ENCODE measurements at regions not wholly inside any gene's neighbourhood (a gene's known extent, or its start where the extent isn't known, plus 50 kb on each side); places are given as distances from the start of the nearest gene placed in this dataset.

GRCh38 chr18:68611311-68611710 is 103.6 kb downstream of the TMX3 start:
- no peak for TF ChIP-seq POLR2A (IDR thresholded peaks at IDR 0.05; ENCODE audit: low read depth, low read length)
- no peak for TF ChIP-seq POLR2AphosphoS5 (IDR thresholded peaks at IDR 0.05; ENCODE audit: low read depth, low read length)
- no peak for TF ChIP-seq TAF1 (IDR thresholded peaks at IDR 0.05; ENCODE audit: low read depth, low read length)
- TF ChIP-seq POU2F2 (IDR thresholded peaks at IDR 0.05; ENCODE audit: low read depth, low read length): no peak
- TF ChIP-seq SPI1 (IDR thresholded peaks at IDR 0.05; ENCODE audit: low read depth, low read length): no peak

Data from GM12891 (cell line).